22Rv1 (cell line): ENCODE measurements at regions not wholly inside any gene's neighbourhood (a gene's known extent, or its start where the extent isn't known, plus 50 kb on each side); places are given as distances from the start of the nearest gene placed in this dataset.

Source experiments
- ZFX ChIP-seq: fragments of 450-650 bp; IDR thresholded peaks from 2 replicates; pipeline ENCODE4 v1.6.1; 2017; ENCODE audit warnings: antibody characterized with exemption, borderline replicate concordance
- TF ChIP-seq, protein P1 (sequence below): fragments of 450-650 bp; IDR thresholded peaks from 2 replicates; pipeline ENCODE4 v1.5.1; 2017; ENCODE audit warnings: mild to moderate bottlenecking

DNA sequence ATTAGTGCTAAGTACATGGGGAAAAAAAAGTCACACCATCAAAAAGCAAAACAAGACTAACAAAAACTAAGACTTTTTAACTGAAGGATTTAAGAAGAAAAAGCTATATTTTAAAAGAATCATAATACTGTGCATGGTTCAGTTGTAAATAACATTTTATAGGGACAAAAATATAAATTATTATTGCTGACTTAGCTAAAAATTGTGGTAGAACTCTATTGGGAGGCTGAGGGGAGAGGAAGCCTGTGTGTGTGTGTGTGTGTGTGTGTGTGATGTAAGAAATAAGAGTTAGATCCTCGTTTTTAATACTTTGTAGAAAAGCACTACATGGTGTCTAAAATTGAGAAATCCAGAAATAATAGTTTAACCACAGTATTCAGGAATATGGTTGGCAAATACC lies 1950.9 kb upstream of the TENM3 start:
- TF ChIP-seq, protein P1, sequence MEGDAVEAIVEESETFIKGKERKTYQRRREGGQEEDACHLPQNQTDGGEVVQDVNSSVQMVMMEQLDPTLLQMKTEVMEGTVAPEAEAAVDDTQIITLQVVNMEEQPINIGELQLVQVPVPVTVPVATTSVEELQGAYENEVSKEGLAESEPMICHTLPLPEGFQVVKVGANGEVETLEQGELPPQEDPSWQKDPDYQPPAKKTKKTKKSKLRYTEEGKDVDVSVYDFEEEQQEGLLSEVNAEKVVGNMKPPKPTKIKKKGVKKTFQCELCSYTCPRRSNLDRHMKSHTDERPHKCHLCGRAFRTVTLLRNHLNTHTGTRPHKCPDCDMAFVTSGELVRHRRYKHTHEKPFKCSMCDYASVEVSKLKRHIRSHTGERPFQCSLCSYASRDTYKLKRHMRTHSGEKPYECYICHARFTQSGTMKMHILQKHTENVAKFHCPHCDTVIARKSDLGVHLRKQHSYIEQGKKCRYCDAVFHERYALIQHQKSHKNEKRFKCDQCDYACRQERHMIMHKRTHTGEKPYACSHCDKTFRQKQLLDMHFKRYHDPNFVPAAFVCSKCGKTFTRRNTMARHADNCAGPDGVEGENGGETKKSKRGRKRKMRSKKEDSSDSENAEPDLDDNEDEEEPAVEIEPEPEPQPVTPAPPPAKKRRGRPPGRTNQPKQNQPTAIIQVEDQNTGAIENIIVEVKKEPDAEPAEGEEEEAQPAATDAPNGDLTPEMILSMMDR: no peak
- no peak for TF ChIP-seq ZFX
